Activated CD4-positive, alpha-beta T cell treated with anti-CD3 and anti-CD28 coated beads for 36 hours (primary cell): ENCODE measurements at regions not wholly inside any gene's neighbourhood (a gene's known extent, or its start where the extent isn't known, plus 50 kb on each side); places are given as distances from the start of the nearest gene placed in this dataset.
A peak's percentile ranks its signal among the peaks of the same experiment; 100 is the strongest.
"Not testable (repeated sequence)": the region's sequence is repeated elsewhere in the genome, so short reads cannot be mapped to it uniquely, and the experiment has no call there.

ENCODE experiments used
- ATAC-seq: fragments of 200-7000 bp; cut with Tn5 transposase; one replicate; pipeline ENCODE4 v1.10.0; 2021; ENCODE audit warnings: mild to moderate bottlenecking, moderate library complexity
- CTCF ChIA-PET: fragments of 350-600 bp; sonication (Branson Sonifier 250); formaldehyde crosslinking; loops from one replicate; lab custom pipeline; 2021; ENCODE audit warnings: antibody characterized with exemption; lab: Charles Lee
- POLR2A ChIA-PET: fragments of 350-600 bp; sonication (Branson Sonifier 250); formaldehyde crosslinking; loops from one replicate; lab custom pipeline; 2021; ENCODE audit warnings: antibody characterized with exemption, inconsistent platforms; lab: Charles Lee
- DNase-seq: peaks from one replicate; pipeline ENCODE4 v3.0.0-alpha.2; 2020
- H3K27ac Mint-ChIP-seq: one replicate; pipeline ENCODE4 v1.8.0; 2021; ENCODE audit warnings: mixed read lengths
- H3K27me3 Mint-ChIP-seq: one replicate; pipeline ENCODE4 v1.8.0; 2021; ENCODE audit warnings: mixed read lengths
- H3K36me3 Mint-ChIP-seq: one replicate; pipeline ENCODE4 v1.8.0; 2021; ENCODE audit warnings: low read depth, mixed read lengths
- H3K4me1 Mint-ChIP-seq: one replicate; pipeline ENCODE4 v1.8.0; 2021; ENCODE audit warnings: mixed read lengths
- H3K4me3 Mint-ChIP-seq: one replicate; pipeline ENCODE4 v1.8.0; 2021; ENCODE audit warnings: mild to moderate bottlenecking, moderate library complexity, mixed read lengths
- H3K9me3 Mint-ChIP-seq: one replicate; pipeline ENCODE4 v1.8.0; 2021; ENCODE audit warnings: low read depth, mixed read lengths
- intact Hi-C, 2 experiments: fragments of 100-400 bp; cut with DNase I in 1 of 2; cut with micrococcal nuclease in 1 of 2; formaldehyde crosslinking; loops; one replicate each; pipeline versions ENCODE4 v1.14.2 to v1.15.1; 2022 to 2024; cut with DNase I, micrococcal nuclease

DNA sequence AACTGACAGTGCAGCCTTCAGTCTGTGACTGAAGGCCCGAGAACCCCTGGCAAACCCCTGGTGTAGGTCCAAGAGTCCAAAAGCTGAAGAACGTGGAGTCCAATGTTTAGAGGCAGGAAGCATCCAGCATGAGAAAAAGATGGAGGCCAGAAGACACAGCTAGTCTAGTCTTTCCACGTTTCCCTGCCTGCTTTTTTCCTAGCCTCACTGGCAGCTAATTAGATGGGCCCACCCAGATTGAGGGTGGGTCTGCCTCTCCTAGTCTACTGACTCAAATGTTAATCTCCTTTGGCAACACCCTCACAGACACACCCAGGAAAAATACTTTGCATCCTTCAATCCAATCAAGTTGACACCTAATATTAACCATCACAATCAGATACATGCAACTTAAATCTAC, 87.8 kb downstream of the TENT5D start:
- DNase-seq, intact Hi-C loops, H3K36me3 Mint-ChIP-seq, ATAC-seq, POLR2A ChIA-PET, H3K9me3 Mint-ChIP-seq, H3K4me3 Mint-ChIP-seq, H3K27me3 Mint-ChIP-seq, H3K4me1 Mint-ChIP-seq, H3K27ac Mint-ChIP-seq: not testable (repeated sequence)
- CTCF ChIA-PET: interaction anchor here (0.9 kb wide), 1 partner anchor 12 kb away, joined by 3 read pairs; no protein-coding TSS in a partner anchor

DNA sequence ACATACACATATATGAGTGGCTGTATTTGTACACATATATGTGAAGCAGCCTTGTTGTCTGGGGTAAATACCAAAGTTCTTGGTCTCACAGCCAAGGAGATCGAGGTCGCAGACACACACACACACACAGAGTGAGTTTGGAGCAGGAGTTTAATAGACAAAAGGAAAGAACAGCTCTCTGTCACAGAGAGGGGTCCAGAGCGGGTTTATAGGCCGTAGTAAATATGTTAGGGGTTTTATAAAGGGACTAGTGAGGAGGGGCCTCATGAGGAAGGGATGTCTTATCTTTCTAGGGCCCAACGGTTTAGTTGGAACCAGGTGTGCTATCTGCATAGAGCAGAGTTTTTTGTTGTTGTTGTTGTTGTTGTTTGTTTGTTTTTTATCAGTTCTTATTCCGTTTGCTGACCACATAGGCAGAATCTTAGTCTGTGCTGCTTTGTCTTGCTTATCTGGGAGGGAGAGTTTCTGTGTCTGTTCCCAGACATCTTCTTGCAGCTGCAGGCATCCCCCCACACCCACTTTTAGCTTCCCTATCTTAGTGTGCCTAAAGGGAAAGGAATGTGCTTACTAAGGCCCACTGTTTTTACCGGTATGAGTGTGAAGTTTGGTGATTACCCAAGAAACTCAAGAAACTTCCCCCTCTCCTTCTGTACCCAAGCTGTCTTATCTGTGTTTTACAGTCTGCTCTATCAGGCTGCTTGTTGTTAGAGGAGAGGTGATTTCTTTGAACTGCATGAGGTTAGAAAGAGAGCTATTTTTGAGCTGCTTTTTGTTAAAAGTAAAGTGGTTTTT, 91.9 kb downstream of the TENT5D start:
- no peak for ATAC-seq
- Mint-ChIP-seq H3K4me3 (no peak overlapping the region), H3K27me3 (no peaks in the 10 kb centered on the region), H3K27ac (no peak overlapping the region), H3K4me1 (no peaks in the 10 kb centered on the region), H3K36me3 (no peaks in the 10 kb centered on the region), H3K9me3 (no peaks in the 10 kb centered on the region)
- ChIA-PET CTCF (no interaction called here), POLR2A (no interaction called here)
- intact Hi-C loops: no loop called here
- no peak for DNase-seq

DNA sequence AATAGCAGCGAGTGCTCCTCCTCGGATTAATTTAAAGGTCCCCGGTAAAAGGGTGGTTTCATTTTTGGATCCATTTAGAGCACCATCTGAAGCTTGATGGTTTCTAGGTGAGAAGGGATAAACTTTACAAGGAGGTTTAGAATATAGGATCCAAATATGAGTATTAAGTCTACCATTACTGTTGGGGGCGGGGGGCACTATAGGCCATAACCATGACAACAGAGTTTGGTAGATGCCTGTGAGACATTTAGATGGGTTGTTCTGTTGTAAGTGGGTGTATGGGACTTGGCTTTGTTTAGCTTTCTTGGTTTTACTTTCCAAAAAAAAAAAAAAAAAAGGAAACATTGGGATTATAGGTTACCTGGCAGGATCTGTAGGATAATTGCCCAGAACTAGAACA, 92.7 kb downstream of the TENT5D start:
- H3K4me1 Mint-ChIP-seq: no peaks in the 10 kb centered on the region
- no peaks in the 10 kb centered on the region for H3K36me3 Mint-ChIP-seq
- no peaks in the 10 kb centered on the region for H3K27me3 Mint-ChIP-seq
- H3K4me3 Mint-ChIP-seq: no peak overlapping the region
- no peak for ATAC-seq
- ChIA-PET CTCF (no interaction called here), POLR2A (interaction anchor here (0.6 kb wide), 1 partner anchor 384 kb away, joined by 6 read pairs; no protein-coding TSS in a partner anchor)
- intact Hi-C loops: no loop called here
- no peaks in the 10 kb centered on the region for H3K9me3 Mint-ChIP-seq
- no peak for DNase-seq
- no peak overlapping the region for H3K27ac Mint-ChIP-seq

DNA sequence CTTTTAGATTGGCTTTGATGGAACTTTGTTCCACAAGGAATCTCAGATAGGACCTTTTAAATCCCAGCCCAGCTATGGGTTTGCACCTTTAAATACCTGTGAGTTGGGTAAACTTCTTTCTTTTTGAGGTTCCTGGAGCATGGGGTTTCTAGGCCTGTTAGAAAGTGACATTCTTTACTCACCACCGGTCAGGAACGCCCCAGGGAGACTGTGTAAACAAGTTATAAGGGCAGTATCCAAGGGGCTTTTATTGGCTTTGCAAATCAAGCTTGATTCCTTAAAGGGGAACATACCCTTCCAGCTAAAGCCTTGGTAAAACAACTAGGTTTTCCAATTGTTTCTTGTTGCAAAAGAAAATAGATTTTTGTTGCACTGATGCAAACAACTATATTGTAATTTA, 93.4 kb downstream of the TENT5D start:
- Mint-ChIP-seq H3K9me3 (no peaks in the 10 kb centered on the region), H3K4me1 (no peaks in the 10 kb centered on the region), H3K27ac (no peak overlapping the region), H3K36me3 (no peaks in the 10 kb centered on the region), H3K27me3 (no peaks in the 10 kb centered on the region), H3K4me3 (no peak overlapping the region)
- DNase-seq (no peak), ATAC-seq (no peak)
- ChIA-PET POLR2A (interaction anchor here (0.6 kb wide), 1 partner anchor 385 kb away, joined by 6 read pairs; no protein-coding TSS in a partner anchor), CTCF (no interaction called here)
- intact Hi-C loops: no loop called here

DNA sequence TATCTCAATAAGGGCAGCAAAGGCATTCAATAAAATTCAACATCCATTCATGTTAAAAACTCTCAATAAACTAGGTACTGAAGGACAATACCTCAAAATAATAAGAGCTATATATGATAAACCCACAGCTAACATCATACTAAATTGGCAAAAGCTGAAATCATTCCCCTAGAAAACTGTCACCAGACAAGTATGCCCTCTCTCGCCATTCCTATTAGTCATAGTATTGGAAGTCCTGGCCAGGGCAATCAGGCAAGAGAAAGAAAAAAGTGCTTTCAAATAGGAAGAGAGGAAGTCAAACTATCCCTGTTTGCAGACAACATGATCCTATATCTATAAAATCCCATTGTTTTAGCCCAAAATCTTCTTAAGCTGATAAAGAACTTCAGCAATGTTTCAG, 116.8 kb downstream of the TENT5D start:
- Mint-ChIP-seq H3K9me3 (no peaks in the 10 kb centered on the region), H3K36me3 (no peaks in the 10 kb centered on the region), H3K4me1 (no peaks in the 10 kb centered on the region), H3K27me3 (no peaks in the 10 kb centered on the region), H3K27ac (no peak overlapping the region), H3K4me3 (no peak overlapping the region)
- ChIA-PET POLR2A (no interaction called here), CTCF (interaction anchor here (0.6 kb wide), 1 partner anchor 17 kb away, joined by 3 read pairs; no protein-coding TSS in a partner anchor)
- DNase-seq (no peak), ATAC-seq (no peak)
- intact Hi-C loops: no loop called here

DNA sequence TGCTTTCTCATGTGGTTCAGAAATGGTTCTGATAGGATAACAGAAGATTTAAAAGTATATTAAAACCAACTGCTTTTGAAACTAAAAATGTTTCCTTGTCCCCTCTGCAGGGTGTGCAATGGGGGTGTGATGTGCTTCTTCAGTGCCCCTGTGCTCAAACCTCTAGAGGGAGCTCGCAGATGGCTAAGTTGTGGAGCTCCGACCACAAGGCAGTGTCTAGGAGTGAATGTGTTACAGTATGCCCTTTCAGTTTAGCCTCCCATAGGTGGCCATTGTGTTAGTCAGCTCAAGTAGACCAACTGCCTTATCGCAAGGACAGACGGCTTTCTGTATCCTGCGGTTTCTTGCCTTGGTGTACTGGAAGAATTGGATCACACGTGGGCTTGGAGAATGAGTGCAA, 130.5 kb downstream of the TENT5D start:
- no peaks in the 10 kb centered on the region for H3K27me3 Mint-ChIP-seq
- no peaks in the 10 kb centered on the region for H3K36me3 Mint-ChIP-seq
- ATAC-seq: no peak
- ChIA-PET CTCF (no interaction called here), POLR2A (no interaction called here)
- peak; percentile 5 for DNase-seq
- H3K4me3 Mint-ChIP-seq: no peak overlapping the region
- H3K9me3 Mint-ChIP-seq: no peaks in the 10 kb centered on the region
- H3K27ac Mint-ChIP-seq: no peak overlapping the region
- intact Hi-C loops: no loop called here
- H3K4me1 Mint-ChIP-seq: no peaks in the 10 kb centered on the region

DNA sequence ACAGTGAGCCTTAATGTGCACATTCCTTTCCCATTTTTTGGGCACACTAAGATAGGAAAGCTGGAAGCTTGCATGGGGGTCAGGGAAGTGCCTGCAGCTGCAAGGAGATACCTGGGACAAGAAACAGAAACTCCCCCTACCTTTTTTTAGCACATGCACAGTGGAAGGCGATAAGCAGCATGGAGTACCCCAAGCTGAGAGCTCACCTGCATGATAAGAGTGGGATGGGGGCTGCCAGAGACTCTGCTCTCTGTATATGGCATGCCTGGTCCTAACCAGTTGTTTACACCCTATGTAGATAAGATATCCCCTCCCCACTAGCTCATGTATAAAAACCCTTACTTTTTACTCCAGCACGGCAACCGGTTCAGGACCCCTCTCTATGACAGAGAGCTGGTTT, 135.9 kb downstream of the TENT5D start:
- Mint-ChIP-seq H3K4me1 (no peaks in the 10 kb centered on the region), H3K4me3 (no peak overlapping the region), H3K36me3 (no peaks in the 10 kb centered on the region), H3K9me3 (peaks cover 4% of the 10 kb centered on the region), H3K27ac (no peak overlapping the region), H3K27me3 (no peaks in the 10 kb centered on the region)
- ATAC-seq (no peak), DNase-seq (no peak)
- CTCF ChIA-PET: no interaction called here
- intact Hi-C loops: no loop called here
- POLR2A ChIA-PET: no interaction called here

DNA sequence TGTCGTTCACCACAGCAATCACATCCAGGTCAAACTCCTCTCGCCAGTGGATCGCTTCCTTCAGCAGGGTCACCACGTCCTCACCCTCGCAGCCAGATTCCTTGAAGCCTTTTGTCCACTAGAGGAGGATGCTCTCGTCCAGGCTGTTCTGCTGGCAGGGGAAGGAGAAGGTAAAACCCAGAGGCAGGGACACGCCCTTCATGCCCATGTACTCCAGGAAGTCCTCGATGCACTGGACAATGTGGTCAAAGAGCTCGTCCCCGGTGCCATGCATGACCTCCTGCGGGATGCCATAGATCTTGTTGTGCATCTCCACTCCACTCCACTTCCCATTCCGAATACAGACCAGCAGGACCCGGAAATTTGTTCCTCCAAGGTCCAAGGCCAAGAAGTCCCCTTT, 152.4 kb downstream of the TENT5D start:
- H3K4me1 Mint-ChIP-seq: no peaks in the 10 kb centered on the region
- H3K36me3 Mint-ChIP-seq: no peaks in the 10 kb centered on the region
- no peak overlapping the region for H3K4me3 Mint-ChIP-seq
- H3K27me3 Mint-ChIP-seq: no peaks in the 10 kb centered on the region
- ATAC-seq: no peak
- ChIA-PET CTCF (no interaction called here), POLR2A (no interaction called here)
- no peak overlapping the region for H3K27ac Mint-ChIP-seq
- intact Hi-C loops: no loop called here
- DNase-seq: no peak
- H3K9me3 Mint-ChIP-seq: no peaks in the 10 kb centered on the region

DNA sequence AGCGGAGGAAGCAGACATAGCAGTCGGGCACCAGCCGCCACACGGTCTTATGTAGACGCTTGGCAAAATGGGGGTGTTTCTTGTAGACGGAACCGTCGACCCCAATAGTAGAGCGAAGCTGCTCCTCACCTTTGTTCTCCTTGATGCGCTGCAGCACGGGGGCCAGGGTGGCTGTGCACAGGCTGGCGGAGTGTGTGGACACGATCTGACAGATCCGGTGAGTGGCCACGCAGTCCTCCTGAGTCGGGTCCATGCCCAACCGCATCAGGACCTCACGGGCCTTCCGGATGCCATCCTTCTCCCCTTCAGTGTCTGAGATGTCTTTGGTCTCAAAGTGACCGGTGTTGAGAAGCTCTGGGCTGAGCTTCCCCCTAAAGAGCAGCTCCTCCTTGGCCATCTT, 153.0 kb downstream of the TENT5D start:
- no peaks in the 10 kb centered on the region for H3K9me3 Mint-ChIP-seq
- CTCF ChIA-PET: no interaction called here

DNA sequence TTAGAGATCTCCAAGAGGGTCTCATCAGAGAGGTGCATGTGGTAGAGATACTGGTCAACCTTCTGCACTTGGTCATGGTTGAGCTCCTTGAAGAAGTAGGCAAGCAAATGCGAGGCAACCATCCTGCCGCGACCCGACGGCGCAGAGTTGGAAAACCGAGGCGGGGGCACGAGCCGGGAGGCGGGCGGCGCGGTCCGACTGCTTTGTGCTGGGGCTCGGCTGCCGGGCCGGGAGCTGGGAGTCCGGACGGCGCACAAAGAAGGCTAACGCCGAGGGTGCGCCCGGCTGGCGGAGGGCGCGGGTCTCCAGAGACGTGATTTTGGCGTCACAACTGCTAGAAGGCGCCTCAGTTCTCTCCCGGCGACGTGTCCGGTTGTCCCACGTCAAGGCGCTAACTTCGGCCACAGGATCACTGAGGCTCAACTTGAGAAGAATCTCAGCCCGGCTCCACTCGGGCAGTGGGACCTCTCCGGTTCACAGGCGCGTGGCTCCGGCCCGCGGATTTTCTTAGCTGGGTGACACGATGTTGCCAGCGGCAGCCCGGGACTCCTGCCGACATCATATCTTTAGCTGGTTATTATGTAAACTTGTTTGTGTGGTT, 154.3 kb downstream of the TENT5D start:
- ATAC-seq, H3K36me3 Mint-ChIP-seq, H3K4me3 Mint-ChIP-seq, H3K27ac Mint-ChIP-seq, H3K27me3 Mint-ChIP-seq, H3K4me1 Mint-ChIP-seq, DNase-seq, H3K9me3 Mint-ChIP-seq, CTCF ChIA-PET, POLR2A ChIA-PET: not testable (repeated sequence)
- intact Hi-C loops: loop anchor here in 1 of 2 experiments (5.0 kb wide), 1 partner anchor 142 kb away; no protein-coding TSS in a partner anchor

More for the DNA sequence above, 153.0 kb downstream of the TENT5D start:
- DNase-seq (no peak), ATAC-seq (no peak)
- Mint-ChIP-seq H3K36me3 (no peaks in the 10 kb centered on the region), H3K4me3 (no peak overlapping the region), H3K27ac (no peak overlapping the region), H3K27me3 (no peaks in the 10 kb centered on the region), H3K4me1 (no peaks in the 10 kb centered on the region)
- POLR2A ChIA-PET: no interaction called here
- intact Hi-C loops: no loop called here

DNA sequence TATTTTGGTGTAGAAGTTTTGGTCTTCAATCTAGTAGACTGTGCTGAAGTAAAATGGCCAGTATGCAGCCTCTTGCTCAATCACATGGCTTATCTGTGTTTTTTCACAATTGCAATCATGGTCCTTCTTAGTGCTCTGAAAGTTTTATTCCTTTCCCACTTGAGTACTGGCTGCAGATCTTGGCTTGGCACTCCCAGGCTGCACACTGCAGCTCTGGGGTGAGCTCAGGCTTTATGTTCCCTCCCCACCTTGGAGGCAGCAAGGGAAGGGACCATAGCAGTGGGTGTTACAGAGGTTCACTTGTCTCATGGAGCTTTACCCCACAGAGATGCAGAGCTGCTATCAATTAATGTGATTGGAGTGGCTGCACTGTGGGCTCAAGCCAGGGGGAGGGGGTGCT, 156.0 kb downstream of the TENT5D start:
- CTCF ChIA-PET: no interaction called here
- POLR2A ChIA-PET: no interaction called here
- DNase-seq (no peak), ATAC-seq (no peak)
- no peak overlapping the region for H3K4me3 Mint-ChIP-seq
- H3K4me1 Mint-ChIP-seq: no peaks in the 10 kb centered on the region
- H3K36me3 Mint-ChIP-seq: no peaks in the 10 kb centered on the region
- no peak overlapping the region for H3K27ac Mint-ChIP-seq
- intact Hi-C loops: loop anchor here in 1 of 2 experiments (5.0 kb wide), 1 partner anchor 144 kb away; no protein-coding TSS in a partner anchor
- H3K27me3 Mint-ChIP-seq: no peaks in the 10 kb centered on the region
- H3K9me3 Mint-ChIP-seq: no peaks in the 10 kb centered on the region
